ENCODE measurements at regions not wholly inside any gene's neighbourhood (a gene's known extent, or its start where the extent isn't known, plus 50 kb on each side); places are given as distances from the start of the nearest gene placed in this dataset.

DNA sequence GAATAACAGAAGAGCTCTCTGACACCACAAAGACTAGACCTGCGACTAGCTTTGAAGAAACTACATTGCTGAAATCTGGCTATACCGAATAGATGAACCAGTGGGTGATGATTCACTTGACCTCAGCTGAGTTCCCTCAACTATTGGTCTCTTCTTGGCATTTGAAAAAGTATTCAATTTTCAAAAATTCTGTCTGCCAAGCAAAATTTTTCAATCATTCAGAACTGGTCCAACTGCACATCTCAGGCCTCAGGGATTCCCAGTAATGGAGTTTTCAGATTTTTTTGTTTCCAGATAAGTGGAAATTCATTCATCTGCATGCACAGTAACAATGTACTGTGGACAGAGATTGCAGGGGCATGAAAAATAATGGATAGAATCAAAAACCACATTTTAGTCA lies 121.4 kb upstream of the NAA20 start:
- H3K36me3 ChIP-seq: peaks cover 53% of the 10 kb centered on the region
- TF ChIP-seq, protein P1, sequence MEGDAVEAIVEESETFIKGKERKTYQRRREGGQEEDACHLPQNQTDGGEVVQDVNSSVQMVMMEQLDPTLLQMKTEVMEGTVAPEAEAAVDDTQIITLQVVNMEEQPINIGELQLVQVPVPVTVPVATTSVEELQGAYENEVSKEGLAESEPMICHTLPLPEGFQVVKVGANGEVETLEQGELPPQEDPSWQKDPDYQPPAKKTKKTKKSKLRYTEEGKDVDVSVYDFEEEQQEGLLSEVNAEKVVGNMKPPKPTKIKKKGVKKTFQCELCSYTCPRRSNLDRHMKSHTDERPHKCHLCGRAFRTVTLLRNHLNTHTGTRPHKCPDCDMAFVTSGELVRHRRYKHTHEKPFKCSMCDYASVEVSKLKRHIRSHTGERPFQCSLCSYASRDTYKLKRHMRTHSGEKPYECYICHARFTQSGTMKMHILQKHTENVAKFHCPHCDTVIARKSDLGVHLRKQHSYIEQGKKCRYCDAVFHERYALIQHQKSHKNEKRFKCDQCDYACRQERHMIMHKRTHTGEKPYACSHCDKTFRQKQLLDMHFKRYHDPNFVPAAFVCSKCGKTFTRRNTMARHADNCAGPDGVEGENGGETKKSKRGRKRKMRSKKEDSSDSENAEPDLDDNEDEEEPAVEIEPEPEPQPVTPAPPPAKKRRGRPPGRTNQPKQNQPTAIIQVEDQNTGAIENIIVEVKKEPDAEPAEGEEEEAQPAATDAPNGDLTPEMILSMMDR (IDR thresholded peaks at IDR 0.05): no peak
- no peak overlapping the region for H3K4me3 ChIP-seq
- intact Hi-C loops (cut with DNase I): no loop called here
- H3K9me3 ChIP-seq: no peaks in the 10 kb centered on the region
- ATAC-seq (no peak), DNase-seq (no peak)
- peaks cover 12% of the 10 kb centered on the region for H3K4me1 ChIP-seq
- no peaks in the 10 kb centered on the region for H3K27me3 ChIP-seq (ENCODE audit: low read depth)
- H3K27ac ChIP-seq: no peak overlapping the region

DNA sequence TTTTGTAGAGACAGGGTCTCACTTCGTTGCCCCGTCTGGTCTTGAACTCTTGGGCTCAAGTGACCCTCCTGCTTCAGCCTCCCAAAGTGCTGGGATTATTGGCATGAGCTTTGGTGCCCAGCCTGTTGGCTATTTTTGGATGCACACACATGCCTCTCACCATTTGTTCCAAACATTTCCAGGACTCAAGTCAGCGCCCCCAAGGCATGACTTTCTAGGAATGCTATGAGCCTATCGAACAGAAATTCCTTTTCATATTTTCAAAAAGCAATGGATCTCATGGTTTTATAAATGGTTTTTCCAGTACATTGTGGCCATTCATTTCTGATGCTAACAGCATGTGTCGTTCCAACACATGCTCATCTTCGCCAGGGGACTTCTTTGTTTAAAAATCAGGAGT lies 119.3 kb upstream of the NAA20 start:
- Histone ChIP-seq H3K27me3 (ENCODE audit: low read depth) (no peaks in the 10 kb centered on the region), H3K4me3 (no peak overlapping the region), H3K4me1 (peaks cover 10% of the 10 kb centered on the region), H3K36me3 (peaks cover 49% of the 10 kb centered on the region), H3K9me3 (no peaks in the 10 kb centered on the region), H3K27ac (no peak overlapping the region)
- DNase-seq (no peak), ATAC-seq (no peak)
- intact Hi-C loops (cut with DNase I): no loop called here
- TF ChIP-seq, protein P1 (IDR thresholded peaks at IDR 0.05): no peak

DNA sequence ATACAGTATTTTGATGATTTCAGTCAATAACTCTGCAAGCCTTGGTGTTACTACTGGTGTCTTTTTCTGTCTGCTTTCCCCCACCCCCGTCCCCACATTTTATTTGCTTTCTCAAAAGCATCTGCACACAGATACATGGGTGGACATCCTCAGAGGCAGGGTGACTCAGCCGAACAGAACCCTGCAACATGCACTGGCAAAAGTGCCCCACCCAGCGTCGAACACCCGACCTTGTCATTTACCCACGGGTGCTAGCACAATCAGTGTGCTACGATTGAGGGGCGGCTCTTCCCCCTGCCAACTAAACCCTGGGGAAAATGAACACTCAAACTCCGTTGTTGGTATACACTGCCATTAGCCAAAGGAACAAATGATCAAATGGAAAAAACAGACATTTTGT lies 115.9 kb upstream of the NAA20 start:
- H3K36me3 ChIP-seq: peaks cover 24% of the 10 kb centered on the region
- H3K27ac ChIP-seq: peak overlapping the region; percentile 27
- no peak overlapping the region for H3K4me3 ChIP-seq
- TF ChIP-seq, protein P1 (IDR thresholded peaks at IDR 0.05): peak; percentile 12
- DNase-seq (no peak), ATAC-seq (no peak)
- intact Hi-C loops (cut with DNase I): no loop called here
- no peaks in the 10 kb centered on the region for H3K27me3 ChIP-seq (ENCODE audit: low read depth)
- H3K4me1 ChIP-seq: peaks cover 25% of the 10 kb centered on the region
- H3K9me3 ChIP-seq: no peaks in the 10 kb centered on the region

DNA sequence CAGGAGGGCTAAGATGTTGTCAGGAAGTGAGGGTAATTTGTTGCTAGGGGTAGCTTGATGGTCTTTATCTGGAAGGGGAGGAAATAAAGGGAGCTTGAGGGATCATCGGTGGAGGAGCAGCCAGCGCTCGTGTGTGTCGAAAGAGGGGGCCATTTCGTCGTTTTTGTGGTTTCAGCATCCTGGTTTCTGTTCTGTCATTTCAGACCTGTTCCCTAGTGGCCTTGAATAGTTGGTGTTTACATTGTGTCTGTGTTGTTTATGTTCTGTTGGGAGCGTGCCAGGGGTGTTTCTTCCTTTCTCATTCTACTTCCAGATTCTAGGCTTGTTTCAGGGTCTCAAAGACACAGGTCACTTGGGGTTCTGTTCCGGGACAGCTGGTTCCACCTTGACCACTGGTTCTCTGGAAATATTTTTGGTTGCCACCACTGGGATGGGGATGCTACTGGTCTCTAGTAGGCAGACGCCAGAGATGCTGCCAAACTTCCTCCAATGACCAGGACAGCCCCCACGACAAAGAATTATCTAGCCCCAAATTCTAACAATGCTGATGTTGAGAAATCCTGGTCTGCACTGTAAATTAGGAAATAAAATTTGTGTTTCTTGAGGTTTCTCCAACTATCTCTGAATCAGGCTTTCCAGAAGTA lies 113.9 kb upstream of the NAA20 start:
- peaks cover 38% of the 10 kb centered on the region for H3K4me1 ChIP-seq
- intact Hi-C loops (cut with DNase I): no loop called here
- peaks cover 6% of the 10 kb centered on the region for H3K36me3 ChIP-seq
- no peaks in the 10 kb centered on the region for H3K27me3 ChIP-seq (ENCODE audit: low read depth)
- peak; percentile 62 for DNase-seq
- ATAC-seq: peak; percentile 75 to 76
- no peaks in the 10 kb centered on the region for H3K9me3 ChIP-seq
- TF ChIP-seq, protein P1 (IDR thresholded peaks at IDR 0.05): peak; percentile 45
- H3K27ac ChIP-seq: peak overlapping the region; percentile 44
- no peak overlapping the region for H3K4me3 ChIP-seq

DNA sequence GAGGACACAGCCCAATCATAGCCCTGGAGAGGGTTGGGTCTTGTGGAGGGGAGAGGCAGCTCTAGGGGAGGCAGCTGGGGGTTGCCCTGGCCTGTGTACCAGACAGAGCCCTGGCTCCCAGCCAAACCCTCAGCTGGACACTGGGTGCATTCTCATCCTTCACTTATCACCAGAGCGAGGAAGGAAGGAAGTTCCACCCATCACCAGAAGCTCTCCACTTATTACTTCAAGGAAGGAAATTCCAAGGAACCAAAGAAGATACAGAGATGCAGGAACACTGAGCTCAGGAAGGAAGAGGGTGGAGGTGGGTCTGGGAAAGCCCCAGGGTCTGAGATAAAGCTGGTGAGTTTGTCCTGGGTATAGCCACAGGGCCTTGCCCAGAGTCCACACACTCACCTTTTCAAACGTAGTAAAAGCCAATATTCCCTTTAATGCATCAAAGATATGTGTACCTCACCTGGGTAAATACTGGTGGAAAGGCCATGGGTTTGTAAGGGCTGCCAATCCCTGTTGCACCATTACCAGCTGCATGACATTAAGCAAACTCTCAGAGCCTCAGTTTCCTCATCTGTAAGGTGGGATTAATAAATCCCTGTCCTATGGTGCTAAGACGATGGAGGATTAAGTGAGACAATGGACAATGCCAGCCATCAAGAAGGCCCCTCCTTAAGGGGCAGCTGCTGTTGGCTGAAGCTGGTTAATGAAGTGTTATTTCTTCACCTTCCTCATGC lies 109.7 kb upstream of the NAA20 start:
- Histone ChIP-seq H3K9me3 (no peaks in the 10 kb centered on the region), H3K4me3 (no peak overlapping the region), H3K4me1 (peaks cover 66% of the 10 kb centered on the region), H3K27ac (peak overlapping the region; percentile 65), H3K27me3 (ENCODE audit: low read depth) (no peaks in the 10 kb centered on the region), H3K36me3 (no peaks in the 10 kb centered on the region)
- ATAC-seq (peak; percentile 48 to 50), DNase-seq (peak; percentile 66)
- intact Hi-C loops (cut with DNase I): no loop called here
- TF ChIP-seq, protein P1 (IDR thresholded peaks at IDR 0.05): no peak

Data from lower lobe of right lung (tissue), 2 donors.